Umbilical cord (tissue), 1 donor: ENCODE measurements at regions not wholly inside any gene's neighbourhood (a gene's known extent, or its start where the extent isn't known, plus 50 kb on each side); places are given as distances from the start of the nearest gene placed in this dataset.
"Not testable (repeated sequence)": the region's sequence is repeated elsewhere in the genome, so short reads cannot be mapped to it uniquely, and the experiment has no call there.

ENCODE experiments used
- DNase-seq: peaks from one replicate; pipeline ENCODE4 v3.0.0-alpha.2; 2015; ENCODE audit warnings: low spot score

- no peak for DNase-seq
These were observed 128.7 kb upstream of the ECI2 start for GRCh38 chr6:4264081-4264480.

GRCh38 chr6:4262526-4262925, 127.2 kb upstream of the ECI2 start:
- no peak for DNase-seq

GRCh38 chr6:4259391-4259790, 124.0 kb upstream of the ECI2 start:
- DNase-seq = no peak

GRCh38 chr6:4258733-4259132, 123.4 kb upstream of the ECI2 start:
- DNase-seq = no peak

GRCh38 chr6:4256969-4257368, 121.6 kb upstream of the ECI2 start:
- DNase-seq = no peak

GRCh38 chr6:4253604-4254231, 118.3 kb upstream of the ECI2 start:
- peak; percentile 84 for DNase-seq

- not testable (repeated sequence) for DNase-seq
These were observed 117.1 kb upstream of the ECI2 start for GRCh38 chr6:4252445-4252844.

- DNase-seq = no peak
These were observed 115.3 kb upstream of the ECI2 start for GRCh38 chr6:4250645-4251044.

- not testable (repeated sequence) for DNase-seq
These were observed 108.5 kb upstream of the ECI2 start for GRCh38 chr6:4243832-4244231.

GRCh38 chr6:4243237-4243636, 107.9 kb upstream of the ECI2 start:
- DNase-seq = no peak

GRCh38 chr6:4242601-4243000, 107.2 kb upstream of the ECI2 start:
- DNase-seq = no peak

- no peak for DNase-seq
These were observed 104.8 kb upstream of the ECI2 start for GRCh38 chr6:4240148-4240547.

- DNase-seq = peak; percentile 54
These were observed 89.9 kb upstream of the ECI2 start for GRCh38 chr6:4225161-4225872.

- DNase-seq = peak; percentile 95
These were observed 88.9 kb upstream of the ECI2 start for GRCh38 chr6:4224067-4224978.

- no peak for DNase-seq
These were observed 85.2 kb upstream of the ECI2 start for GRCh38 chr6:4220558-4220957.

GRCh38 chr6:4218619-4219317, 83.4 kb upstream of the ECI2 start:
- DNase-seq = not testable (repeated sequence)

- DNase-seq = no peak
These were observed 77.2 kb upstream of the ECI2 start for GRCh38 chr6:4212588-4212987.

- peak; percentile 62 for DNase-seq
These were observed 75.4 kb upstream of the ECI2 start for GRCh38 chr6:4210629-4211419.

- DNase-seq = no peak
These were observed 73.8 kb upstream of the ECI2 start for GRCh38 chr6:4209196-4209595.

GRCh38 chr6:4208158-4208557, 72.8 kb upstream of the ECI2 start:
- peak; percentile 32 for DNase-seq
